Muscle layer of colon (tissue), 2 donors: ENCODE measurements at regions not wholly inside any gene's neighbourhood (a gene's known extent, or its start where the extent isn't known, plus 50 kb on each side); places are given as distances from the start of the nearest gene placed in this dataset.

Experiments
- H3K27ac ChIP-seq: one replicate; pipeline ENCODE4 v1.7.0; 2013; ENCODE audit warnings: low read depth, mild to moderate bottlenecking, low read length, moderate library complexity
- H3K27me3 ChIP-seq, 2 donors: one replicate each; pipeline ENCODE4 v1.7.0; 2013; ENCODE audit warnings: low read length in 2 of 2, mild to moderate bottlenecking in 2 of 2; ENCODE audit not compliant: insufficient read depth in 2 of 2, control insufficient read depth in 1 of 2
- H3K36me3 ChIP-seq: one replicate; pipeline ENCODE4 v1.7.0; 2013; ENCODE audit warnings: mild to moderate bottlenecking, low read length; ENCODE audit not compliant: insufficient read depth
- H3K4me1 ChIP-seq: one replicate; pipeline ENCODE4 v1.7.0; 2013; ENCODE audit warnings: mild to moderate bottlenecking, low read length; ENCODE audit not compliant: insufficient read depth
- H3K4me3 ChIP-seq, 2 donors: one replicate each; pipeline ENCODE4 v1.7.0; 2013; ENCODE audit warnings: low read length in 2 of 2, low read depth in 1 of 2, mild to moderate bottlenecking in 1 of 2, moderate library complexity in 1 of 2
- H3K9ac ChIP-seq: one replicate; pipeline ENCODE4 v1.7.0; 2013; ENCODE audit warnings: low read length
- H3K9me3 ChIP-seq: one replicate; pipeline ENCODE4 v1.7.0; 2013; ENCODE audit warnings: mild to moderate bottlenecking, low read length
- donor health status: abdominal sarcoma.
- donor health status: Adenocarcinoma of cecum.

- Histone ChIP-seq H3K4me1 (no peaks in the 10 kb centered on the region), H3K27ac (no peak overlapping the region), H3K36me3 (no peaks in the 10 kb centered on the region), H3K27me3 (no peaks in the 10 kb centered on the region), H3K9ac (no peak overlapping the region), H3K4me3 (no peak overlapping the region), H3K9me3 (no peaks in the 10 kb centered on the region)
Measured at GRCh38 chr10:65470986-65471385, 1454.8 kb upstream of the LRRTM3 start.

GRCh38 chr10:65482848-65483247, 1443.0 kb upstream of the LRRTM3 start:
- no peaks in the 10 kb centered on the region for H3K27me3 ChIP-seq
- H3K36me3 ChIP-seq: no peaks in the 10 kb centered on the region
- no peaks in the 10 kb centered on the region for H3K9me3 ChIP-seq
- no peaks in the 10 kb centered on the region for H3K4me1 ChIP-seq
- H3K9ac ChIP-seq: no peak overlapping the region
- no peak overlapping the region for H3K4me3 ChIP-seq
- no peak overlapping the region for H3K27ac ChIP-seq

DNA sequence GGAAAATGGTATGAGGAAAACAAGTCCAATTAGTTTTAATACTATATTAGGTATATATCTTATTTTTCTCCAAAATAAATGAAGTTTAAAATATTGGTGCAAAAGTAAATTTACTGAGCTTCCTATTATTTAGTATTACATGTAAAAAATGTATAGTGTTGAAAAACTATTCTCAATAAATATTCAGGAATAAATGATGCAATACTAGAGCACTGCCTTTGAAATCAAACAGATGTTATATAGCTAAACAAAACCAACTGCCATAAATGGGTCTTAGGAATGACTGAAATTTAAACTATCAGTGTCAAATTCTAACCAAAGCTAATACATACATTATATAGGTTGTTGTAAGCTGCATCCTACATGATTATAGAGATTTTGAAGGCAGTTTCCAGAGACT, 1434.0 kb upstream of the LRRTM3 start:
- no peaks in the 10 kb centered on the region for H3K9me3 ChIP-seq
- no peak overlapping the region for H3K4me3 ChIP-seq

GRCh38 chr10:65496541-65496940, 1429.3 kb upstream of the LRRTM3 start:
- no peak overlapping the region for H3K27ac ChIP-seq
- H3K4me3 ChIP-seq: no peak overlapping the region
- H3K9ac ChIP-seq: no peak overlapping the region
- no peaks in the 10 kb centered on the region for H3K9me3 ChIP-seq
- no peaks in the 10 kb centered on the region for H3K4me1 ChIP-seq
- no peaks in the 10 kb centered on the region for H3K36me3 ChIP-seq
- H3K27me3 ChIP-seq: no peaks in the 10 kb centered on the region

More for the DNA sequence above, 1434.0 kb upstream of the LRRTM3 start:
- Histone ChIP-seq H3K36me3 (no peaks in the 10 kb centered on the region), H3K27me3 (no peaks in the 10 kb centered on the region), H3K27ac (no peak overlapping the region), H3K9ac (no peak overlapping the region), H3K4me1 (no peaks in the 10 kb centered on the region)

DNA sequence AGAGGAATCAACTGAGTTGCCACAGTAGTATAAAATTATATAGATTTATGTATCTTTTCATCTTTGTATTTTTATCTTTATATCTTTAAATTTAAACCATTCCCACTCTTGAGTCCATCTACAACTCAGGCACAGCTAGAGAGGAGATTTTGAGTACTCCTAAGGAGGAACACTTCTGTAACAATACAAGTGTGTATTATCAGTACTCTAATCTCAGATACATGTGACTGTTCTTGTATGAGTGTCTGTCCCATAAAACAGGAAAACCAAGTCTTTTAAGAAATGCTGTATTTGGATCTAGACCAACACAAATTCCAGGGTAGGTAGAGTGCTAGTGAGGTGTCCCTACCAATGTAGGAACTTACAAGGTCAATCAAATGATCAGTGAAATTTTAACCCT, 1428.0 kb upstream of the LRRTM3 start:
- Histone ChIP-seq H3K36me3 (no peaks in the 10 kb centered on the region), H3K27me3 (no peaks in the 10 kb centered on the region), H3K9me3 (no peaks in the 10 kb centered on the region), H3K4me1 (no peaks in the 10 kb centered on the region), H3K4me3 (no peak overlapping the region), H3K27ac (no peak overlapping the region), H3K9ac (no peak overlapping the region)

DNA sequence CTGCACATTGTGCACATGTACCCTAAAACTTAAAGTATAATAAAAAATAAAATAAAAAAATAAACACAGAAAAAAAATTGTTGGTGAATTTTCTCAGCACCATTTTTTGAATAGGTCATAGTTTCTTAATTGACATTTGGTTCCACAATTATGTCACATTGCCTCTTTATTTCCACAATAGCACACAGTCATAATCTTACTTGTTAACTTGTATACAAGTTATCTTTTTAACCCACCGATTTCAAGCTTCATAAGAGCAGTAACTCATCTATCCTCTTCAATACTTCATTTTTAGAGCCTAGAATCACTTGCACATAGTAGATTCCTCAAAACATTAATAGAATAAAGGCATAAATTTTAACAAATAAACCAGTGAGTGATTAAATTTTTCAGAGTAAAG, 1425.1 kb upstream of the LRRTM3 start:
- Histone ChIP-seq H3K27me3 (no peaks in the 10 kb centered on the region), H3K27ac (no peak overlapping the region), H3K4me3 (no peak overlapping the region), H3K9ac (no peak overlapping the region), H3K36me3 (no peaks in the 10 kb centered on the region), H3K9me3 (no peaks in the 10 kb centered on the region), H3K4me1 (no peaks in the 10 kb centered on the region)

GRCh38 chr10:65501259-65501658, 1424.6 kb upstream of the LRRTM3 start:
- Histone ChIP-seq H3K4me1 (no peaks in the 10 kb centered on the region), H3K27ac (no peak overlapping the region), H3K4me3 (no peak overlapping the region), H3K27me3 (no peaks in the 10 kb centered on the region), H3K9ac (no peak overlapping the region), H3K9me3 (no peaks in the 10 kb centered on the region), H3K36me3 (no peaks in the 10 kb centered on the region)

GRCh38 chr10:65518379-65518778, 1407.5 kb upstream of the LRRTM3 start:
- Histone ChIP-seq H3K9me3 (peaks cover 4% of the 10 kb centered on the region), H3K9ac (no peak overlapping the region), H3K4me3 (no peak overlapping the region), H3K27me3 (no peaks in the 10 kb centered on the region), H3K4me1 (no peaks in the 10 kb centered on the region), H3K36me3 (no peaks in the 10 kb centered on the region), H3K27ac (no peak overlapping the region)

- Histone ChIP-seq H3K9ac (no peak overlapping the region), H3K4me1 (no peaks in the 10 kb centered on the region), H3K27me3 (no peaks in the 10 kb centered on the region), H3K36me3 (no peaks in the 10 kb centered on the region), H3K9me3 (no peaks in the 10 kb centered on the region), H3K27ac (no peak overlapping the region), H3K4me3 (no peak overlapping the region)
Measured at GRCh38 chr10:65528986-65529385, 1396.8 kb upstream of the LRRTM3 start.

- Histone ChIP-seq H3K4me3 (no peak overlapping the region), H3K27ac (no peak overlapping the region), H3K9ac (no peak overlapping the region), H3K9me3 (no peaks in the 10 kb centered on the region), H3K36me3 (no peaks in the 10 kb centered on the region), H3K27me3 (no peaks in the 10 kb centered on the region), H3K4me1 (no peaks in the 10 kb centered on the region)
Measured at GRCh38 chr10:65531545-65531944, 1394.3 kb upstream of the LRRTM3 start.

- no peaks in the 10 kb centered on the region for H3K9me3 ChIP-seq
- no peak overlapping the region for H3K27ac ChIP-seq
- no peaks in the 10 kb centered on the region for H3K27me3 ChIP-seq
- no peaks in the 10 kb centered on the region for H3K4me1 ChIP-seq
- no peak overlapping the region for H3K9ac ChIP-seq
- H3K36me3 ChIP-seq: no peaks in the 10 kb centered on the region
- H3K4me3 ChIP-seq: no peak overlapping the region
Measured at GRCh38 chr10:65534771-65535170, 1391.1 kb upstream of the LRRTM3 start.

DNA sequence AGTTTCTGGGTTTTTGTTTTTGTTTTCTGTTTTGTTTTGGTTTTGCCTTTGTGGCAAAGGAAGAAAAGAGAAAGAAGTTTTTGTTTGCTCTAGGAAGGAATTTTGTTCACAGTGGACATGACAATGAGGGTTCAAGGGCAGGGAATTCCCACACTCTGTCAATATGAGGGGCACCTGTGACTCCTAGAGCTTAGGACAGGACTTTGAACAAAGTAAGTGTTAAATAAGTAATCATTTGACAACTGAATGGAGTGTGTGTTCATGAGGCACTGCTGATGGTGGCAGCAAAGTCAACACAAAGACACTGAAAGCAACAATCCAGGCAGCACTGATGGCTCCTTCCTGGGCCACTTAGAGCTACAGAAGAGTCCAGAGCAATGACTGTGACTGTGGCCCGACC, 1381.1 kb upstream of the LRRTM3 start:
- Histone ChIP-seq H3K27me3 (no peaks in the 10 kb centered on the region), H3K27ac (no peak overlapping the region), H3K4me1 (no peaks in the 10 kb centered on the region), H3K9ac (no peak overlapping the region), H3K36me3 (no peaks in the 10 kb centered on the region), H3K4me3 (no peak overlapping the region), H3K9me3 (no peaks in the 10 kb centered on the region)
